Cardiac muscle cell (in vitro differentiated cells and primary cell): ENCODE measurements at regions not wholly inside any gene's neighbourhood (a gene's known extent, or its start where the extent isn't known, plus 50 kb on each side); places are given as distances from the start of the nearest gene placed in this dataset.
"Not testable (repeated sequence)": the region's sequence is repeated elsewhere in the genome, so short reads cannot be mapped to it uniquely, and the experiment has no call there.

Source experiments
- DNase-seq, 2 donors: peaks; one replicate each; pipeline versions ENCODE4 v3.0.0 to v3.0.0-alpha.2; 2010 to 2017; ENCODE audit warnings: low read depth in 1 of 2, low spot score in 1 of 2
- H3K27ac ChIP-seq: fragments of 200-600 bp; sonication (generic); 2 replicates; pipeline ENCODE4 v1.5.1; 2016
- H3K27me3 ChIP-seq: fragments of 200-600 bp; sonication (generic); 2 replicates; pipeline ENCODE4 v1.6.0; 2016; ENCODE audit warnings: control low read depth
- H3K36me3 ChIP-seq: fragments of 200-600 bp; sonication (generic); 2 replicates; pipeline ENCODE4 v1.5.1; 2016; ENCODE audit warnings: control low read depth
- H3K4me1 ChIP-seq: fragments of 200-600 bp; sonication (generic); 2 replicates; pipeline ENCODE4 v1.8.1; 2017; ENCODE audit warnings: low read depth, mild to moderate bottlenecking, mixed run types
- H3K4me3 ChIP-seq: fragments of 200-600 bp; sonication (generic); 2 replicates; pipeline ENCODE4 v1.5.1; 2016; ENCODE audit warnings: mild to moderate bottlenecking
- H3K9me3 ChIP-seq: fragments of 200-600 bp; sonication (generic); 2 replicates; pipeline ENCODE4 v1.5.1; 2017; ENCODE audit warnings: low read depth, mild to moderate bottlenecking, control low read depth
- CTCF ChIP-seq: IDR thresholded peaks from 2 replicates; pipeline ENCODE4 v1.5.1; 2012; ENCODE audit warnings: low read depth, mild to moderate bottlenecking, low read length

DNA sequence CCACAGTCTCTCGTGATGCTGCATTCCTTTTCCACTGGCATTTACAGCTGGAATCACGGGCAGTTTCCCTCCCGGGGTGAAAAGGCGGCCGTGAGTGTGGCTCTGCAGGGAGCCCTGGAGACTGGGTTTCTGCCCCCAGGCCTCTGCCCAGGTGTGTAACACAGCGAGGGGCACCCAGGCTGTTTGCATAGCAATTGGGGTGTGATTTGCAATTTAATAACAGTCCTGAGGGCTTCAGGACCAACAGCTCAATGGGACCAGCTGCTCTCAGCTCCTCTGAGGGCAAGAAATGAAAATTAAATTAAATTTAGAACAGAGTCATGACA lies 99.0 kb upstream of the SHOX start:
- no peak for TF ChIP-seq CTCF
- H3K27me3 ChIP-seq: no peaks in the 10 kb centered on the region
- H3K36me3 ChIP-seq: no peaks in the 10 kb centered on the region
- no peak overlapping the region for H3K27ac ChIP-seq
- no peaks in the 10 kb centered on the region for H3K4me1 ChIP-seq
- H3K9me3 ChIP-seq: no peaks in the 10 kb centered on the region
- H3K4me3 ChIP-seq: no peak overlapping the region
- DNase-seq: no peak

DNA sequence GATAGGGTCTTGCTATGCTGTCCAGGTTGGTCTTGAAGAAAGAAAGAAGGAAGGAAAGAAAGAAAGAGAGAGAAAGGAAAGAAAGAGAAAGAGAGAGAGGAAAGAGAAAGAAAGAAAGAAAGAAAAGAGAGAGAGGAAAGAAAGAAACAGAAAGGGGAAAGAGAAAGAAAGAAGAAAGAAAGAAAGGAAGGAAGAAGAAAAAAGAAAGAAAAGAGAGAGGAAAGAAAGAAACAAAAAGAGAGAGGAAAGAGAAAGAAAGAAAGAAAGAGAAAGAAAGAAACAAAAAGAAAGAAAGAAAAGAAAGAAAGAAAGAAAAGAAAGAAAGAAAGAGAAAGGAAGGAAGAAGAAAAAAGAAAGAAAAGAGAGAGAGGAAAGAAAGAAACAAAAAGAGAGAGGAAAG lies 95.8 kb upstream of the SHOX start:
- Histone ChIP-seq H3K36me3 (no peaks in the 10 kb centered on the region), H3K9me3 (no peaks in the 10 kb centered on the region), H3K27me3 (no peaks in the 10 kb centered on the region), H3K4me1 (no peaks in the 10 kb centered on the region), H3K27ac (no peak overlapping the region), H3K4me3 (no peak overlapping the region)
- no peak for DNase-seq
- no peak for TF ChIP-seq CTCF

DNA sequence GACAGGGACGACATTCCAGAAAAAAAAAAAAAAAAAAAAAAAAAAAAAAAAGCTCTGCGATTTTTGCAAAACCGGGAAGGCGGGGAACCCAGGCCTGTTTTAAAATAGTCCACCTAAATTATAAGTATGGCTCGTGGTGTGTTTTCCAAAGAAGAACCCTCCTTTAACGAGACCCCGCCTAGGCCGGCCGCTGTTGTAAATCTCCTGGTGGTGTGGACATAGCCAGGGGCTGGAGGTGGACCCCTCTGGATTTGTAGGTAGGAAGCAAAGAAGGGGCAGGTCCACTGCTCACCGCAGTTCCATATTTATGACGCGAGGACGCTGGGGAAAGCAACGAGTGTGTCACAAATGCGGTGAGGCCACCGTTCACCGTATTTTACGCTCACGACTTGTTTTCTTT lies 94.0 kb upstream of the SHOX start:
- Histone ChIP-seq H3K27ac (no peak overlapping the region), H3K4me1 (no peaks in the 10 kb centered on the region), H3K4me3 (no peak overlapping the region), H3K9me3 (no peaks in the 10 kb centered on the region), H3K36me3 (no peaks in the 10 kb centered on the region), H3K27me3 (no peaks in the 10 kb centered on the region)
- DNase-seq: no peak
- no peak for TF ChIP-seq CTCF

DNA sequence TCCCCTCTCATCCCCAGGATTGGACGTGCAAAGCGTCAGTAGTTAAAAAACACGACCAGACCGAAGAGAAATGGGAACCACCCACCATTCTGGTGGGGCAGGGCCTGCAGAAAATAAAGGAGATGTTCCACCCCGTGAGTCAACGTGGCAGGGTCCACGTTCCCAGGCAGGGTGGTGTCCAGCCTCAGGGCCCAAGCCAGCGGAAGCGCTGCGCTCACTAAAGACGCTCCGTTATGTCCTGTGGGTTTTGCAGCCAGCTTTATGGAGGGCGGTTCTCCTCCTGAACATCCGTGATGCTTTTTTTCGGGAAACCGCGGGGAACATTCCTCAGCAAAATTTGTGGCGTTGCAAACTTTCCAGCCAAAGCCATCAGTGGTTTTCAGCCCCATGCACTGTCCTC lies 93.4 kb upstream of the SHOX start:
- no peak for TF ChIP-seq CTCF
- no peak for DNase-seq
- H3K27me3 ChIP-seq: no peaks in the 10 kb centered on the region

GRCh38 chrX:538311-538710 lies 92.3 kb upstream of the SHOX start:
- Histone ChIP-seq H3K27me3 (no peaks in the 10 kb centered on the region), H3K4me3 (no peak overlapping the region), H3K4me1 (no peaks in the 10 kb centered on the region), H3K27ac (no peak overlapping the region), H3K9me3 (no peaks in the 10 kb centered on the region), H3K36me3 (no peaks in the 10 kb centered on the region)
- TF ChIP-seq CTCF: no peak
- no peak for DNase-seq

More for the DNA sequence above, 93.4 kb upstream of the SHOX start:
- Histone ChIP-seq H3K4me1 (no peaks in the 10 kb centered on the region), H3K36me3 (no peaks in the 10 kb centered on the region), H3K27ac (no peak overlapping the region), H3K9me3 (no peaks in the 10 kb centered on the region), H3K4me3 (no peak overlapping the region)

GRCh38 chrX:541006-541405 lies 89.6 kb upstream of the SHOX start:
- H3K4me3 ChIP-seq, H3K9me3 ChIP-seq, H3K27ac ChIP-seq, H3K4me1 ChIP-seq, H3K27me3 ChIP-seq, H3K36me3 ChIP-seq, DNase-seq: not testable (repeated sequence)
